NT2/D1 (cell line): ENCODE measurements at regions not wholly inside any gene's neighbourhood (a gene's known extent, or its start where the extent isn't known, plus 50 kb on each side); places are given as distances from the start of the nearest gene placed in this dataset.

Experiments used
- SUZ12 ChIP-seq: IDR thresholded peaks from 2 replicates; pipeline ENCODE4 v1.6.1; 2011; ENCODE audit not compliant: insufficient read length, insufficient read depth; ENCODE audit errors: extremely low read depth
- ZNF274 ChIP-seq: IDR thresholded peaks from 2 replicates; pipeline ENCODE4 v1.6.1; 2011; ENCODE audit warnings: mild to moderate bottlenecking, low read depth, low read length

DNA sequence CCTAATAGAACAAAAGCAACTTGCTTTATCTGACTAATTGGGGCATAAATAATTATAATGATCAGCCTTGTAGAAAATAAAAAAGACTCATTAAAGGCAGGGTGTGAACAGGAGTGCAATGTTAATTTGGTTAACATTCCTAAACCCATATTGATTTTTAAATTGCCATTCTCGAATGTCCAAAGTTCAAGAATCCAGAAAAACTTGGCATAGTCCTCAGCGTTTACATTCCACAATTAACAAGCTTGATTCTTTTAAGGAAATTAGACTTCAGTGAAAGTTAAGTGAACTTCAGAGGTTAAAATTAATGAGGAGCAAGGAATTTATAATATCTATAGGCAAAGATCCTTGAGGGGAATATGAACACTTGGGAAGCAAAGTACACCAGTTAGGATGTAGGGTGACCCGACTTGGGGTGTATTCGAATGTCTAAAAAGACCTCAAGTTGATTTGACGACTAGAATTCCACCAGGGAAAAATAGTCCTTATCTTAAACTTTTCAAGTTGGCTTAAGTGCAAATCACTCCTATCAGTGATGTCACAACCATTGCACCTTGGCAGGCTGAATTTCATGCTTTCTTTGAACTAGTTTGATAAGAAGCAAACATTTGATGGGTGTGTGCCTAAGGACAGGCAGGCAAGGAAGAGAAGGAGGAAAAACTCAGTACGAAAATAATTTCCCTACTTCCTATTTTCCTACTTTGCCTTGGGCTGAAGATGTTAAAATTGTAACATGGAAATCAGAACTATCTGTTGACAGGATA lies 830.4 kb upstream of the COBL start:
- TF ChIP-seq ZNF274 (no peak), SUZ12 (no peak)
